Natural killer cell (primary cell): ENCODE measurements at regions not wholly inside any gene's neighbourhood (a gene's known extent, or its start where the extent isn't known, plus 50 kb on each side); places are given as distances from the start of the nearest gene placed in this dataset.

Source experiments
- ATAC-seq, 3 donors: fragments of 150-1000 bp in 2 of 3; fragments of 200-7000 bp in 1 of 3; cut with Tn5 transposase; 1 replicate in 1 of 3; 2 replicates in 2 of 3; pipeline ENCODE4 v1.10.0; 2021; ENCODE audit warnings: mild to moderate bottlenecking in 2 of 3, moderate library complexity in 2 of 3
- DNase-seq, 2 donors: peaks; one replicate each; pipeline versions ENCODE4 v3.0.0 to v3.0.0-alpha.2; 2013 to 2021; ENCODE audit warnings: mixed read lengths in 1 of 2
- H3K27ac ChIP-seq: one replicate; pipeline ENCODE4 v1.5.1; 2013; ENCODE audit warnings: mild to moderate bottlenecking, low read length
- H3K27me3 ChIP-seq: one replicate; pipeline ENCODE4 v1.6.1; 2013; ENCODE audit warnings: low read length; ENCODE audit not compliant: control insufficient read depth, insufficient read depth
- H3K36me3 ChIP-seq: one replicate; pipeline ENCODE4 v1.6.1; 2013; ENCODE audit warnings: low read length; ENCODE audit not compliant: control insufficient read depth, insufficient read depth
- H3K4me1 ChIP-seq: one replicate; pipeline ENCODE4 v1.6.1; 2013; ENCODE audit warnings: low read length; ENCODE audit not compliant: control insufficient read depth, insufficient read depth
- H3K4me3 ChIP-seq: one replicate; pipeline ENCODE4 v1.5.1; 2013; ENCODE audit warnings: low read length
- H3K9me3 ChIP-seq: one replicate; pipeline ENCODE4 v1.6.1; 2013; ENCODE audit warnings: low read length; ENCODE audit not compliant: control insufficient read depth, insufficient read depth
- H3K27ac Mint-ChIP-seq, 2 donors: one replicate each; pipeline ENCODE4 v1.8.0; 2022; ENCODE audit warnings: mild to moderate bottlenecking in 2 of 2, mixed read lengths in 2 of 2, moderate library complexity in 1 of 2
- H3K27me3 Mint-ChIP-seq, 2 donors: one replicate each; pipeline ENCODE4 v1.8.0; 2022; ENCODE audit warnings: low read depth in 2 of 2, mixed read lengths in 2 of 2
- H3K36me3 Mint-ChIP-seq: one replicate; pipeline ENCODE4 v1.8.0; 2022; ENCODE audit warnings: mixed read lengths
- H3K4me1 Mint-ChIP-seq, 2 donors: one replicate each; pipeline ENCODE4 v1.8.0; 2022; ENCODE audit warnings: mixed read lengths in 2 of 2
- H3K4me3 Mint-ChIP-seq: one replicate; pipeline ENCODE4 v1.8.0; 2022; ENCODE audit warnings: mild to moderate bottlenecking, moderate library complexity, mixed read lengths
- H3K9me3 Mint-ChIP-seq, 2 donors: one replicate each; pipeline ENCODE4 v1.8.0; 2022; ENCODE audit warnings: mixed read lengths in 2 of 2
- CTCF ChIP-seq: fragments of 200-600 bp; IDR thresholded peaks from one replicate; pipeline ENCODE4 v1.8.0; 2022; ENCODE audit warnings: antibody characterized with exemption
- WGBS: methylation state at CpG from one replicate; pipeline ENCODE4 v1.1.7; 2013; ENCODE audit warnings: missing lambda C conversion rate; ENCODE audit not compliant: insufficient coverage; 5-methylcytosine and 5-hydroxymethylcytosine counted together
- intact Hi-C: fragments of 100-400 bp; cut with micrococcal nuclease; formaldehyde crosslinking; loops from one replicate; pipeline ENCODE4 v1.14.2; 2022

DNA sequence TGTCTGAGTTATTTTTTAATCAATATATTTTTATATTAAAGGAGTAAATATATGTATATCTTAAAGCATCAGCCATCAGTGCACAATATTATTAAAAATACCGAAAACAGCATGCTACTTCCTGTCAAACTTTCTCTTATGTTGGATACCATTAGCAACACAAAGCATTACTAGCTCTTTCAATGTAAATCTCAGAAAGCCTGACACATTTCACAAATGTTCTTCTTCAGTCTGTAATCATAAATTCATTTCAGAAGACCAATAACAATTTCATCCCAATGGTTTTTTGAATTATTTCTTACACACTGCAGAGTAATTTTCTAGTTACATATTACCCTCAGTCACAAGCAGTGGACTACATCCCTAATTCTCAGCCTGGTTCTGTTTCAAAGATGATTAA, 226.9 kb downstream of the LRRK2 start:
- intact Hi-C loops, result no loop called here

GRCh38 chr12:40464121-40464520, 228.1 kb upstream of the CNTN1 start:
- no peak for DNase-seq
- H3K27me3 ChIP-seq, result no peaks in the 10 kb centered on the region
- H3K36me3 ChIP-seq, result no peaks in the 10 kb centered on the region
- Mint-ChIP-seq H3K4me1 (no peaks in the 10 kb centered on the region), H3K27me3 (no peaks in the 10 kb centered on the region), H3K27ac (no peak overlapping the region), H3K4me3 (no peak overlapping the region), H3K9me3 (peaks cover 10 to 16% of the 10 kb centered on the region in 2 donors), H3K36me3 (no peaks in the 10 kb centered on the region)
- H3K27ac ChIP-seq, result no peak overlapping the region
- no peaks in the 10 kb centered on the region for H3K4me1 ChIP-seq
- ATAC-seq, result no peak
- H3K9me3 ChIP-seq, result no peaks in the 10 kb centered on the region
- no peak overlapping the region for H3K4me3 ChIP-seq
- 92% methylated on average over 2 of the region's 2 CpGs for WGBS
- intact Hi-C loops, result no loop called here
- no peak for TF ChIP-seq CTCF

More for the DNA sequence above, 226.9 kb downstream of the LRRK2 start:
- TF ChIP-seq CTCF, result no peak
- H3K9me3 ChIP-seq, result no peaks in the 10 kb centered on the region
- Mint-ChIP-seq H3K27me3 (no peaks in the 10 kb centered on the region), H3K27ac (no peak overlapping the region), H3K4me1 (no peaks in the 10 kb centered on the region), H3K4me3 (no peak overlapping the region), H3K36me3 (no peaks in the 10 kb centered on the region), H3K9me3 (peaks cover 3% of the 10 kb centered on the region in 2 donors)
- no peaks in the 10 kb centered on the region for H3K36me3 ChIP-seq
- H3K27me3 ChIP-seq, result no peaks in the 10 kb centered on the region
- no peak overlapping the region for H3K27ac ChIP-seq
- ATAC-seq (no peak), DNase-seq (no peak)
- H3K4me3 ChIP-seq, result no peak overlapping the region
- no peaks in the 10 kb centered on the region for H3K4me1 ChIP-seq
- 90% methylated on average over 1 of the region's 1 CpG for WGBS

DNA sequence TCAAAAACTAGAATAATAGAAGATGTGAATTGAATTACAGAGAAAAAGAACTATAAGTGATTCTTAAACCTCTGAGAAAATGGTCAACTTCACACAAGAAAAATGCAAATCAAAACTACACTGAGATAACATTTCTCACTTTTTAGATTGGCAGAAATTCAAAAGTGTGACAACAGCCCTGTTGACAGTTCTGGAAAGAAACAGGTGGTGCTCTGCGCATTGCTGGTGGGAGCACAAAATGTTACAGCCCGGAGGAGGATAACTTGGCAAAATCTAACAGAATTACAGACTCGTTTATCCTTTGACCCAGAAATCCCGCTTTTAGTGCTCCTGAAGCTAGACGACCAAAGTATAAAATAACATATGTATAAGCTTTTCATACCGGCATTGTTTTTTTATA, 222.5 kb upstream of the CNTN1 start:
- Histone ChIP-seq H3K4me3 (no peak overlapping the region), H3K9me3 (no peaks in the 10 kb centered on the region), H3K27ac (no peak overlapping the region), H3K36me3 (no peaks in the 10 kb centered on the region), H3K4me1 (no peaks in the 10 kb centered on the region), H3K27me3 (no peaks in the 10 kb centered on the region)
- intact Hi-C loops, result no loop called here
- Mint-ChIP-seq H3K4me3 (no peak overlapping the region), H3K27ac (no peak overlapping the region), H3K27me3 (no peaks in the 10 kb centered on the region), H3K36me3 (no peaks in the 10 kb centered on the region), H3K9me3 (peaks cover 4% of the 10 kb centered on the region in 2 donors), H3K4me1 (no peaks in the 10 kb centered on the region)
- DNase-seq, result no peak
- no peak for TF ChIP-seq CTCF
- WGBS, result 94% methylated on average over 5 of the region's 6 CpGs
- no peak for ATAC-seq

DNA sequence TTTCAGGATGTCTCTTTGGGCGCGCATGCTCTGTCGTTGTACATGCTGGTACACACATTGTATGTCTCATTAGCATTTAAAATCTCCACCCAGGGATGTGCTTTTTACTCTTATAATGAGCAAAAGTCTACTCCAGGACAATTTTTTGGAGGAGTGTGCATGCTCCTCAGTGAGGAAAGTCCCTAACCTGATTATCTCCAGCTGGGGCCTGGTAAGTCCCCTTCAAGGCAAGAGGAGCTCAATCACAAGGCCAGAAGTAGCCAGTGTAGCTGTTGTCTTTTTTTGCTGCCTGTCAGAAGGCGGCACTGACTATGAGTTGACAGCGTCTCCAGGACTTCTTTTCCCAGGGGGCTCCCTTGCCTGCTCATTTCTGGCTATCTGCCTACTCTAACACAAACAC, 218.3 kb upstream of the CNTN1 start:
- WGBS, result 91% methylated on average over 5 of the region's 5 CpGs
- Mint-ChIP-seq H3K27me3 (no peaks in the 10 kb centered on the region), H3K9me3 (peaks cover 8 to 9% of the 10 kb centered on the region in 2 donors), H3K36me3 (peaks cover 3% of the 10 kb centered on the region), H3K4me1 (no peaks in the 10 kb centered on the region), H3K27ac (no peak overlapping the region), H3K4me3 (no peak overlapping the region)
- no peak overlapping the region for H3K4me3 ChIP-seq
- no peaks in the 10 kb centered on the region for H3K36me3 ChIP-seq
- H3K27ac ChIP-seq, result no peak overlapping the region
- H3K4me1 ChIP-seq, result no peaks in the 10 kb centered on the region
- intact Hi-C loops, result no loop called here
- TF ChIP-seq CTCF, result no peak
- H3K9me3 ChIP-seq, result no peaks in the 10 kb centered on the region
- DNase-seq (no peak), ATAC-seq (no peak)
- no peaks in the 10 kb centered on the region for H3K27me3 ChIP-seq
